MCF 10A (cell line): ENCODE measurements at regions not wholly inside any gene's neighbourhood (a gene's known extent, or its start where the extent isn't known, plus 50 kb on each side); places are given as distances from the start of the nearest gene placed in this dataset.

Experiments
- BruUV-seq: library from RNA; stranded (reverse); fragments of 400-500 nt; replicated peaks from 2 replicates; lab custom pipeline; 2021; lab: Mats Ljungman, UMichigan
- CTCF ChIA-PET: fragments of 300-600 bp; sonication (Branson Sonifier 250); formaldehyde crosslinking; extraction: SDS; loops from one replicate; lab custom pipeline; 2021; ENCODE audit warnings: antibody characterized with exemption, inconsistent platforms; lab: Yijun Ruan, JAX
- POLR2A ChIA-PET: fragments of 300-600, 350-650 bp; sonication (Branson Sonifier 250); formaldehyde crosslinking; extraction: SDS; loops from one replicate; lab custom pipeline; 2020; ENCODE audit warnings: antibody characterized with exemption, inconsistent platforms; lab: Yijun Ruan, JAX
- DNase-seq: peaks from one replicate; pipeline ENCODE4 v3.0.0-alpha.2; 2018; ENCODE audit not compliant: unreplicated experiment
- H3K27ac Mint-ChIP-seq: one replicate; pipeline ENCODE4 v1.8.0; 2022; ENCODE audit warnings: mild to moderate bottlenecking, low read depth, mixed read lengths; ENCODE audit not compliant: unreplicated experiment
- H3K27me3 Mint-ChIP-seq: one replicate; pipeline ENCODE4 v1.8.0; 2022; ENCODE audit warnings: mixed read lengths; ENCODE audit not compliant: insufficient read depth, unreplicated experiment
- H3K36me3 Mint-ChIP-seq: one replicate; pipeline ENCODE4 v1.8.0; 2022; ENCODE audit warnings: mild to moderate bottlenecking, moderate library complexity, mixed read lengths; ENCODE audit not compliant: insufficient read depth, unreplicated experiment
- H3K4me1 Mint-ChIP-seq: one replicate; pipeline ENCODE4 v1.8.0; 2022; ENCODE audit warnings: mixed read lengths; ENCODE audit not compliant: insufficient read depth, unreplicated experiment
- H3K4me3 Mint-ChIP-seq: one replicate; pipeline ENCODE4 v1.8.0; 2022; ENCODE audit warnings: mild to moderate bottlenecking, moderate library complexity, mixed read lengths; ENCODE audit not compliant: unreplicated experiment
- H3K9me3 Mint-ChIP-seq: one replicate; pipeline ENCODE4 v1.8.0; 2022; ENCODE audit warnings: mixed read lengths; ENCODE audit not compliant: unreplicated experiment
- CTCF ChIP-seq: fragments of 200-600 bp; IDR thresholded peaks from one replicate; pipeline ENCODE4 v1.8.0; 2022; ENCODE audit warnings: antibody characterized with exemption, mild to moderate bottlenecking; ENCODE audit not compliant: unreplicated experiment
- intact Hi-C: fragments of 100-400 bp; cut with micrococcal nuclease; formaldehyde crosslinking; loops from 2 replicates; pipeline ENCODE4 v1.14.1; 2022

- Mint-ChIP-seq H3K9me3 (no peaks in the 10 kb centered on the region), H3K27me3 (no peaks in the 10 kb centered on the region), H3K4me3 (no peak overlapping the region), H3K27ac (no peak overlapping the region), H3K36me3 (no peaks in the 10 kb centered on the region), H3K4me1 (peaks cover 20% of the 10 kb centered on the region)
- no peak for TF ChIP-seq CTCF
- DNase-seq, result no peak
- BruUV-seq, result no TSS peak
- POLR2A ChIA-PET, result no interaction called here
- intact Hi-C loops, result no loop called here
- CTCF ChIA-PET, result no interaction called here
Measured at GRCh38 chr21:25501996-25502665, 105.2 kb downstream of the MRPL39 start.

DNA sequence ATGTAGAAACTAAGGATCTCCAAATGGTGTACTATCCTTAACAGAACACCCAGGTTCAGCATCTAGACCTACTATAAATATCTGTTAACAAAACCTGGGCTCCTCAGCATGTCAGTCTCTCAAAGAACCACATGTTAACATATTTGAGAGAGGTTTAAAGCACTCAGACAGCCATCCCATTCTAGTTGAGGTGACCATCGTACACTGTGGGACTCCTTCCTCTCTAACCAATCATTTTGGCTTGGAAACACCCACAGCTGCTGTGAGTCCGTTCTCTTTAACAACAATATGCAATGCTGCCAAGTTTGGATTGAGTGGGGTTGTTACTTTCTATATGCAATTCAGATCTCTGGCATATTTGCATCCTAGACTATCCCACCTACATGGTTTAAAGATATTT, 105.8 kb downstream of the MRPL39 start:
- no TSS peak for BruUV-seq
- intact Hi-C loops, result no loop called here
- Mint-ChIP-seq H3K27me3 (no peaks in the 10 kb centered on the region), H3K36me3 (no peaks in the 10 kb centered on the region), H3K27ac (no peak overlapping the region), H3K4me3 (no peak overlapping the region), H3K9me3 (no peaks in the 10 kb centered on the region), H3K4me1 (peaks cover 13% of the 10 kb centered on the region)
- TF ChIP-seq CTCF, result no peak
- DNase-seq, result no peak
- ChIA-PET CTCF (no interaction called here), POLR2A (no interaction called here)

GRCh38 chr21:25500598-25500997, 106.7 kb downstream of the MRPL39 start:
- H3K9me3 Mint-ChIP-seq, result no peaks in the 10 kb centered on the region
- intact Hi-C loops, result no loop called here
- BruUV-seq, result no TSS peak
- CTCF ChIA-PET, result no interaction called here
- no peak overlapping the region for H3K27ac Mint-ChIP-seq
- no peak overlapping the region for H3K4me3 Mint-ChIP-seq
- no peak for TF ChIP-seq CTCF
- no peak for DNase-seq
- no peaks in the 10 kb centered on the region for H3K27me3 Mint-ChIP-seq
- POLR2A ChIA-PET, result no interaction called here
- H3K36me3 Mint-ChIP-seq, result no peaks in the 10 kb centered on the region
- peaks cover 6% of the 10 kb centered on the region for H3K4me1 Mint-ChIP-seq

DNA sequence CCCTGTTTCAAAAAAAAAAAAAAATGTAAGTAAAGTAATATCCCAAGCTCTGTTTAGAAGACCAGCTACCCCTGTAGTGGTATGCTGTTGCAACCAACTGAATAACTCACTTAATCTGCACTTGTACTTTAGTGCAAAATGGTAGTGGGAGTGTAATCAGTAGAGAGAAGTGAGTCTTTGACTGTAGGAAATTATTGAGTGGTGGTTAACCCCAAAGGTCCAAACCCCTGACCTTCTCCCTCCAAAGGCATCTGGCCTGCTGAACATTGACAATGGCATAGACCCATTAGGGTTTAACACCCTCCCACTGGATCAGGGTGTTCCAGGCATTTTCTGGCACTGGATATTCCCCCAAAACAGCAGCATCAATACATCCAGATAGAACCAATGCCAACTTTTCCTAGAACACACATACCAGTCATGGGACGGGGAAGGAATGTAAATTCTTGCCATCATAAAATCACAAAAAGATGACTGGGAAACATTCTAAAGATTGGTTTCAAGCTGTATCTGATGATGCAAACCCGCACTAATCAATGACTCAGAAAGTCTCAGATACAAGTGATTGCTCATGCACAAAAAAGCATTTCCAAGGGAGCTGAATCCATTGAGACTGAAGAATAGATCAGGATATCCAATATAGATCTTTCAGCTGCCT, 110.3 kb downstream of the MRPL39 start:
- no TSS peak for BruUV-seq
- no peak for TF ChIP-seq CTCF
- Mint-ChIP-seq H3K4me1 (peaks cover 2% of the 10 kb centered on the region), H3K36me3 (no peaks in the 10 kb centered on the region), H3K27me3 (no peaks in the 10 kb centered on the region), H3K27ac (no peak overlapping the region), H3K9me3 (no peaks in the 10 kb centered on the region), H3K4me3 (no peak overlapping the region)
- POLR2A ChIA-PET, result interaction anchor here (0.6 to 0.8 kb wide), 3 partner anchors 18 to 1060 kb away, joined by 3 read pairs; no protein-coding TSS in a partner anchor
- CTCF ChIA-PET, result no interaction called here
- intact Hi-C loops, result no loop called here
- no peak for DNase-seq
